GM12874 (cell line): ENCODE measurements at regions not wholly inside any gene's neighbourhood (a gene's known extent, or its start where the extent isn't known, plus 50 kb on each side); places are given as distances from the start of the nearest gene placed in this dataset.

ENCODE experiments used
- TF ChIP-seq, protein P1 (sequence below): IDR thresholded peaks from 2 replicates; pipeline ENCODE4 v1.5.1; 2011; ENCODE audit warnings: low read depth, mild to moderate bottlenecking, control low read depth, low read length, moderate library complexity; ENCODE audit not compliant: insufficient read depth

DNA sequence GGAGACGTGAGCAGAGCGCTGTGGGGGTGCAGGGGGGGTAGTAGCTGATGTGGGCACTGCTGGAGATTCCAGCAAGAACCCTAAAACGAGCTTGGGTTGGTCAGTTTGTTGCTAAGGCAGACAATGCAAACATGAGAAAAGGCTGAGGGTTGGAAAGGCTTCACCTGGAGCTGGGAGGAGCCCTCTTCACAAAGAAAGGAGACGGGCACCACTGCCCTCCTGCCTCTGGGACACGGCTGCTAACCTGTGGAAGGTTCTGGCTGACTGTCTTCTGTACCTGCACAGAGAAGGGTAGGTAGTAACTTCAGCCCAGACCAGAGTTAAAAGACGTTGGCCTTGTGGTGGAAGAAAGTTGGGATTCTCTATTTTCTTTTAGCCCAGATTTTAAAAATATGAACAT is 108.7 kb downstream of the SUCLA2 start:
- TF ChIP-seq, protein P1, sequence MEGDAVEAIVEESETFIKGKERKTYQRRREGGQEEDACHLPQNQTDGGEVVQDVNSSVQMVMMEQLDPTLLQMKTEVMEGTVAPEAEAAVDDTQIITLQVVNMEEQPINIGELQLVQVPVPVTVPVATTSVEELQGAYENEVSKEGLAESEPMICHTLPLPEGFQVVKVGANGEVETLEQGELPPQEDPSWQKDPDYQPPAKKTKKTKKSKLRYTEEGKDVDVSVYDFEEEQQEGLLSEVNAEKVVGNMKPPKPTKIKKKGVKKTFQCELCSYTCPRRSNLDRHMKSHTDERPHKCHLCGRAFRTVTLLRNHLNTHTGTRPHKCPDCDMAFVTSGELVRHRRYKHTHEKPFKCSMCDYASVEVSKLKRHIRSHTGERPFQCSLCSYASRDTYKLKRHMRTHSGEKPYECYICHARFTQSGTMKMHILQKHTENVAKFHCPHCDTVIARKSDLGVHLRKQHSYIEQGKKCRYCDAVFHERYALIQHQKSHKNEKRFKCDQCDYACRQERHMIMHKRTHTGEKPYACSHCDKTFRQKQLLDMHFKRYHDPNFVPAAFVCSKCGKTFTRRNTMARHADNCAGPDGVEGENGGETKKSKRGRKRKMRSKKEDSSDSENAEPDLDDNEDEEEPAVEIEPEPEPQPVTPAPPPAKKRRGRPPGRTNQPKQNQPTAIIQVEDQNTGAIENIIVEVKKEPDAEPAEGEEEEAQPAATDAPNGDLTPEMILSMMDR: no peak

DNA sequence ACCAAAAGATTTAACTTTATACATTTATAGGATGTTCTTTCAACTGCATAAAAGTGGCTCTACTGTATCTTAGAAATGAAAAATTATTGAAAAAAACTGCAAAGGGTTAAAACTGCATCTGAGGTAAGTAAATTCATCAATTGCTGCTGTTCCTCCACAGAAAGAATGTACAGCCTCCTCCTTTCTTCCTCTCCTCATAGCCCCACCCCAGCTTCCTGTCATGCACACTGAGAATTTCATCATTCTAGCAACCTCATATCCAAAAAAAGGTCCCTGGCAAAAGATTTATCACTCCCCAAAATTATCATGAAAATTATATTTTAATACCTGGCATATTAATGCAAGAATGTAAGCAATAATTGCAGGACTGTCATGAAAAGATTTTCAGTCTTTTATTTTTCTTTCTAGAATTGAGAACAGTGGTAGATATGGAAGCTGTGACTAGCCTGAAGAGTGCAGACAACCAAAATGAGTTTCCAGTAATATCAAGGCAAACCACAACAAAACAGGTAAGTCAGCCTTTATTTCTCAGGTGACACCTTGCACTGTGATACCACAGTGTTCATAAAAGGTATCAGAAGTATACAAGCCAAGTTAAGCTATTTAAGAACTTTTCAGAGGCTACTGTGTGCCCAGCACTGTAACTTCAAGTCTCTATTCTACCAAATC is 110.8 kb downstream of the SUCLA2 start:
- TF ChIP-seq, protein P1: no peak

DNA sequence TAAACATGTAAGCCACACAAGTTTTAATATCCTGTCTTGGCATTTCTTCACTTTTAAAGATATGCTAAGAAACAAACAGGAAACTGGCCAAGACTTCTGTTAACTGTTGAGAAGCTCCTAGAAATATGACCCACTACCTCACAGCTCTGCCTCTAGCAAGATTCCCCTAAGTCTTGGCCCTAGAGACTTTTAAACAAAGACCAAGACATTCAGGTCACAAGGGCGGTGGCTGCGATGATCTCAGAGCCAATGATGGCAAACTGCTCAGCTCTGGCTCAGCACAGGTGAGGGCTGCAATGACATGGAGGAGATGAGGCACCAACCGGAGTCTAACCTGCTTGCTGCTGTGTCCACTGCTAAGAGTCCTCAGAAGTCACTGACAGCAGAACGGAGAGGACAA is 114.8 kb downstream of the SUCLA2 start:
- TF ChIP-seq, protein P1: no peak

DNA sequence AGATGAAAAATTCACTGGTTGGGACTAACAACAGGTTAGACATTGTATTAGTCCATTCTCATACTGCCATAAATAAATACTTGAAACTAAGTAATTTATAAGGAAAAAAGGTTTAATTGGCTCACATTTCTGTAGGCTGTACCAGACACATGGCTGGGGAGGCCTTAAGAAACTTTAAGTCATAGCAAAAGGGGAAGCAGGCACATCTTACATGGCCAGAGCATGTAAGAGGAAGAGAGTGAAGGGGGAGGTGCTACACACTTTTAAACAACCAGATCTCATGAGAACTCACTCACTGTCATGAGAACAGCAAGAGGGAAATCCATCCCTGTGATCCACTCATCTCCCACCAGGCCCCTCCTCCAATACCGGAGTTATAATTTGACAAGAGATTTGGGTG is 125.9 kb downstream of the SUCLA2 start:
- TF ChIP-seq, protein P1: no peak

DNA sequence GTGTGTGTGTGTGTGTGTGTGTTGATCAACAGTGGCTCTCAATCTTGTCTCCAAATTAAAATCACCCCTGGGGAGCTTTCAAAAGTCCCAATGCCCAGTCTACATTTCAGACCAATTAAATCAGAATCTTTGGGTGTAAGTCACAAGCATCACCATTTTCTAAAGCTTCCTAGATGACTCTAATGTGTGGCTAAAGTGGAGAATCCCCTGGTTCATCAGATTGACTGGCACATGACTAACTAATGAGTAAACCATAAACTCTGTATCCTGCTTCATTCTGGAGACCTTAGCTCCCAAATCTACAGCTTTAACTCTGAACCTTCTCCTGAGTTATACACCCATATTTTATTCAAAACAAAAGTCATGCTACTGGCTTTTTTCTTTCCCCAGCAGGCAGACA is 131.3 kb downstream of the SUCLA2 start:
- TF ChIP-seq, protein P1: no peak

DNA sequence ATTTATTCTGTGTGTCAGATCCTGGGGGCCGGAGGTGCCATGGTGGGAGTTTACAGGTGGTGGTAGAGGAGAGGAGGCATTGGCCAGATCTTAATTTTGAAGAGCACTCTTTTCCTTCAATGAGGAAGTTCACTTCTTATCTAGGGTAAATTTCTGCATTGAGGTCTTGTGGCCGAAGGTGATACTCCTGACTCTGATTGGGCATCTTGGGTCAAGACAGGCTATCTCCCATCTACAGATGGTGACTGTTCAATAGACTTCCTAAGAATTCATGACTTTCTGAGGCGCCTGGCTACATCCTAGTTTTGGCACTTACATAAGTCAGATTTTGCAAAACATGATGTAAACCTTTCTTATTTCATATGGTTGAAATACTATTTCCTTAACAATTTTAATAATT is 135.2 kb downstream of the SUCLA2 start:
- TF ChIP-seq, protein P1: no peak

DNA sequence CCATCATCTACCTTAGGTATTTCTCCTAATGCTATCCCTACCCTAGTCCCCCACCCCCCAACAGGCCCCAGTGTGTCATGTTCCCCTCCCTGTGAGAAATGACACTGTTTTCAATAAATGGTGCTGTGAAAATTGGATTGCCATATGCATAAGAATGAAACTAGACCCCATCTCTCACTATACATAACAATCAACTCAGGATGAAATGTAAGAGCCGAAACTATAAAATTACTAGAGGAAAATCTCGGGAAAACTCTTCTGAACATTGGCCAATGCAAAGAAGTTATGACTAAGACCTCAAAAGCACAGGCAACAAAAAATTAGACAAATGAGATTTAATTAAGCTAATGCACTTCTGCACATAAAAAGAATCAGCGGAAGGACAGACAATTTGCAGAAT is 138.2 kb downstream of the SUCLA2 start:
- TF ChIP-seq, protein P1: no peak
